Left kidney (tissue), 1 donor: ENCODE measurements at regions not wholly inside any gene's neighbourhood (a gene's known extent, or its start where the extent isn't known, plus 50 kb on each side); places are given as distances from the start of the nearest gene placed in this dataset.

Source experiments
- DNase-seq: peaks from one replicate; pipeline ENCODE4 v3.0.0-alpha.2; 2013

DNA sequence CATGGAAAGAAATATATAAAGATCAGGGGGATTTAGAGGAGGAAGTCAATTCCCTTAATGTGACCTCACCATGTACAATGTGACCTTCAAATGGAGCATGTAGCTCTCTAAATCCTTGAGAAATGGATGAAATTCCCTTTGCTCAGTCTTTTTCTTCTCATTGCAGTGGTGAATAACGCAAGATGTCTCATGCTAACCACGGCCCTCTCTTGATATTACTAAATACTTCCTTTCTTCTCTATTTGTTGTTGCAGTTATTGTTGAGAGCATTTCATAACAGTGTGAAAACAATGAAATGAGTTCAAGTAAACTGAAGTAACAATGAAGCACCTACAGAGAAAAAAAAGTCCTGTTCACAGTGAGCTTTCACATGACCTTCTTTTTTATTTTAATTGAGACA, 55.6 kb downstream of the ZNF281 start:
- DNase-seq: no peak

DNA sequence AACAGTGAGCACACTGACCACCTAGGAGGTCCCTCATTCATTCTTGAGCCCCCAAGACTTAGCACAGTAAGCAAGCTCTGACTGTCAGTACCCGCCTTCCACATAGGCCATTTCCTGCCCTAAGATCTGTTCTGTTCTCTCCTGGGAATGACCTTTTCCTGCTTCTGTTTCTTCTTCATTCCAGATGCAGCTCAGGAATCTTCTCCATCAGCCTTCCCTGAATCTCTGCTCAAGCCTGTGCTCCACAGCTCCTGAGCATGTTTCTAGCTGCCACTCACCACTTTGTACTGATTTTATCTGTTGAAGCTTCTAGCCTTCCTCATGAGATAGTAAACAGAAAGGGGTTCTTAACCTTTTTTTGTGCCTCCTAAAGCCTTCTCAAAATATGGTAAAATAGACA, 56.6 kb downstream of the ZNF281 start:
- no peak for DNase-seq

DNA sequence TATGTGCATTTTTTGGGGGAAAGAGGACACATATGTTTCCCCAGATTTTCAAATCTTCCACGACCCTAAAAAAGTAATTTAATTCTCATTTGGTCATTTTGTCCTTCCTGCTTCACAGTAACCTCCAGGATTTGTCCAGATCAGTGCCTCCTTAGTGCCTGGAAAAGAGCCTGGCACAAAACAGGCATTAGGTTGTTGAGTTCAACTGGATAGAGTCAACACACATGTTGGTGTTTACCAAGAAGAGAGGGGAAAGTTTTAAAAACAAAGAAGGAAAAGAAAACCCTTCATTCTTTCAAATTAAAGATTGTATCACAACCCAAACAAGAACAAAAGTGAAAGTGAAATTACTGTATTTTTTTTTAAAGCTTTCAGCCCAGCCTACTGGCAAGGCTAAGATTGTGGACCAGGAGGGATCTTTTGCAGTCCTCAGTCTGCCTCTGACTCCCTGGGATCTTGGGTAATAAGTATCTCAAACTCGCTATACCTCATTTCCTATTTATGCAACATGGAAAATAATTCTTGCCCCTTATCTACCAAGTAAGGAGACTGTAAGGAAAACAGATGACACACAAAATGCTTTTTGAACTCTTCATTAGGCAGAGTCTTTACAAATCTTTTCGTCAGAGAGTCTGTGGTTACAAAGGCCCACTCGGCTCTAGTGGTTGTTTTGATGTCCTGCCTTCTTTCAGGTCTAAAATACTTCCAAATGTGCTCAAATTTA, 57.8 kb downstream of the ZNF281 start:
- no peak for DNase-seq

DNA sequence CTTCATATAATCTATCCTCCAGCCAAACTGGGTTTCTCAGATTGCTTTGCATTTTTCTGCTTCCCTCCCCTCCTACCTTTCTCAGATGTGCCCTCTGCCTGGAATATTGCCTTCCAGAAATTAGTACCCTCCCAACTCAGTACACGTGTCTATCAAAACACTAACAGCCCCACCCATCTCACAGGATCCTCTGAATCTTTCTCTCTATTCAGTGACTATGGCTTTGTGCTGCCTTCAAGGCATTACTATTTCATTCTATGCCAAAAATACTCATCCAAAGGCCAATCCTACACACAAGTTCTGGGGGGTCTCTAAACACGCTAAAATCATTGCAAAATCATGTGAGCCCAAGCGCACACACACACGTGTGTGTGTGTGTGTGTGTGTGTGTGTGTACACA, 58.4 kb downstream of the ZNF281 start:
- DNase-seq: no peak

DNA sequence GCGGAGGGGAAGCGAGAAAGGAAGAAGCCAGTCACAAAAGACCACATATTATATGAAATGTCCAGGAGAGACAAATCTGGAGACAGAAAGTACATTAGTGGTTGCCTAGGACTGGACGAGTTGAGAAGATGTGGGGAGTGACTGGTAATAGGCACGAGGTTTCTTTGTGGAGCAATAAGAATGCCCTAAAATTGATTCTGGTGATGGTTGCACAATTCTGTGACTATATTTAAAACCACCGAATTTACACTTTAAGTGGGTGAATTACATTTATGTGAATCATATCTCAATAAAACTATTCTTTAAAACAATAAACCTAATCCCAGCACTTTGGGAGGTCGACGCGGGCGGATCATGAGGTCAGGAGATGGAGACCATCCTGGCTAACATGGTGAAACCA, 63.1 kb downstream of the ZNF281 start:
- no peak for DNase-seq

DNA sequence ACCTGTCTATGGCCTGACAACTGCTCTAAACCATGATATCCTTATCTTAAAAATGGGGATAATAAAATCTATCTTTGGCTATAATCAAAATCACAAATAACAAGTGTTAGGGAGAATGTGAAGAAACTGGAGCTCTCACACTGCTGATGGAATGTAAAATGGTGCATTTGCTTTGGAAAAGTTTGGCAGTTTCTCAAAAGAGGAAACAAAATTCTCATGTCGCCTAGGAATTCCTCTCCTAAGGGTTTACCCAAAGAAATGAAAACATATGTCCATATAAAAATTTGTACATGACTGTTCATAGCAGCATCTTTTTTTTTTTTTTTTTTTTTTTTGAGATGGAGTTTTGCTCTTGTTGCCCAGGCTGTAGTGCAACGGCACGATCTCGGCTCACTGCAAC, 64.3 kb downstream of the ZNF281 start:
- DNase-seq: no peak

DNA sequence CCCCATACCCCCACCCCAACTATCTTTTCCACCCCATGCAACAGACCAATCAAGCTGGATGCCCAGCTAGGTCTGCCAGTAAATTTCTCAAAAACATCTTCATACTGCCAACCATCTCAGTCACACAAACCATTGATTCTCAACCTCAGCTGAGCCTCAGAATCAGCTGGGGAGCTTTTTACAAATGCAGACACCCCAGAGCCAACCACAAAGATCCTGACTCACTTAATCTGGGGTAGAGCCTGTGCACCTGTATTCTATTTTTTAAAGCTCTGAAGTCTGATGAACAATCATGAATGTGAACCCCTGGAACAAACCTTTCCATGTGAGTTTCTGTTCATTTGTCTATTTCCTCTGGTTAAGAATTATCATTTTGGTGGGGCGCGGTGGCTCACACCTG, 66.0 kb downstream of the ZNF281 start:
- no peak for DNase-seq

DNA sequence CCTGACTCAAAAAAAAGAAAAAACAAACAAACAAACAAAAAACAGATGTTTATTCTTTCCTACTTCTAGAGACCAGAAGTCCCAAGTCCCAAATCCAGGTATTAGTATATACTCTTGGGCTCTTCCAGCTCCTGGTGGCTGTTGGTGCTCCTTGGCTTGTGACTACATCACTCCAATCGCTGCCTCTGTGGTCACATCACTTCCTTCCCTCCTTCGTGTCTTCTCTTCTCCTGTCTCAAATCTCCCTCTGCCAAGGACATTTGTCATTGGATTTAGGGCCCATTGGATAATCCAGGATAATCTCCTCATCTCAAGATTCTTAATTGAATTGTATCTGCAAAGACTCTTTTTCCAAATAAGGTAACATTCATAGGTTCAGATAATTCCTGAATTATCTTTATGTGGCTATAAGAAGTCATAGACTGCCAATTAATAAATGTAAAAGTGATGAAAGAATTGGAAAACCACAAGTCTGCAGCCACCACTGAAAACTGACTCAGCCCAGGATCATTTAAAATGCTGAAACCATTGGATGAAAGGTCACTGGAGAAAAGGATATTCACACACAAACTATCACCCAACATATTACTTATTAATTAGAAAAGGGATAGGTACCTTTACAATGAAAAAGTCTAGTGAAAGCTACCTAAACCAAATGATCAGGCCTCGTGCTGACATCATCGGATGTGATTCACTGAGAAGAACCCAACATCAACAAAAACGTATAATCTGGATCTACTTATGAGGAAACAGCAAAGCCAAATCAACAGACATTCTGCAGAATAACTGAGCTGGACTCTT, 67.1 kb downstream of the ZNF281 start:
- no peak for DNase-seq

DNA sequence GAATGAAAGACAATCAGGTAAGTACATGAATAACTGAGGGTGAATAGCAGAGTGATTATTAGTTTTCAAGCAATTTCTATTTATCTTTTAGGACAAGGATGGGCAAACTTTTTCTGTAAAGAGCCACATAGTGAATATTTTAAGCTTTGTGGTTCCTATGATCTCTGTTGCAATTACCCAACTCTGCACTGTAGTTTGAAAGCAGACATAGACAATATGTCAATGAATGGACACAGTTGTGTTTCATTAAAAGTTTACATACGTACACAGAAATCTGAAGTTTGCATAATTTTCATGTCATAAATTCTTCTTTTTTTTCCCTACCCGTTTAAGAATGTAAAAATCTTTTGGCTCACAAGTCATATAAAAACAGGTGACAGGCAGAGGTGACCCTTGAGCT, 71.4 kb downstream of the ZNF281 start:
- DNase-seq: no peak

DNA sequence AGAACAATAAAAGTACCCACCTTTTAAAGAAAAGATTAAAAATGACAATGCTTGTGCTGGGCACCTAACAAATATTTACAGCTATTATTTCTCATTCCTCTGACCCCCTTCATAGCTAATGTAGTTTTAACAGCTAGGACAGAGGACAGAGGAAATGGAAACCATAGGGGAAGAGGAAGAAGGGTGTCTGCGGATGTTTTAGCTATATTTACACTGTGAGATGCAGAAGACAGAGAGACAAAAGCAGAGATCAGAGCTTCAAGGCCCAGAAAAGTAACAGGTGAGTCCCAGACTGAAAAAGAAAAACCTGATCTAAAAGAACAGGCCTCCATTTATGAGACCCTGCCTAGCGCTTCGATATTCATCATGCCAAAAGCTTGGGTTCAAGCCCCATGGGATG, 72.0 kb downstream of the ZNF281 start:
- no peak for DNase-seq

DNA sequence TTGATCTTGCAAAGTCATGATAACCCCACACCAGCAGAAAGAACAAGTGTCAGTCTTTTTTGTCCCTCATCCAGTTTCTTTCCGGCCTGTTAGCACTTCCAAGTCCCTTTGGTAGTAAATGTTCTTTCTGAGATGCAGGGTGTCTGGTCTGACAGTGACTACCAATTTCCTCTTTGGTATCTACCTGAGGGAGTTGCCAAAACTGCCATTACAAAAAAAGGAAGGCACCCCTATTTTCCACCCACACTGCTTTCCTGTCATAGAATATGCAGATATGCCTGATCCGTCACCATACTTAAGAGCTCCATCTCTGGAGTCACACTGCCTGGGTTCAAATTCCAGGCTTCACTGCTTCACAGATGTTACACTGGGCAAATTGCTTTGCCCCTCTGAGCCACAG, 72.4 kb downstream of the ZNF281 start:
- DNase-seq: no peak

DNA sequence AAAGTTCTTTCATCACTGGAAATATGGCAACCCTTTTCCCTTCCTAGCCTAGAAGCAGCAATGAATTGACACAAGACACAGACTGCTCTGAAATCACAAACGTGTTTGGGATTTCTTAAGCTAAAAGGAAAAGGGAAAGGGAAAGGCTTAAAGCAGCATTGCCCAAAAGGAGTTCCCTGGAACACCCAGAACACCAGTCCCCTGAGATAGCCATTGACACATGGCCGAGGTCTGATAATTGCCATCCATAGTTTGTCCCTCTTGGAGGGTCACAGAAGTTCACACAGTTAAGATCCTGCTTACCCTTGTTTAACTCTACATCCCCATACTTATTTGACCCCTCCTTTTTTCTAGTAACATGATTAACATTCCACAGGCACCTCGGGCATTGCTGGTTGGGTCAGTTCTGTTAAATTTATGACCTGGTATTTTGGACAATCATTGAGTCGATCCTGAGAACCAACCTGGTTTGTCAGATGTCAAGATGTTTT, 72.9 kb downstream of the ZNF281 start:
- no peak for DNase-seq

DNA sequence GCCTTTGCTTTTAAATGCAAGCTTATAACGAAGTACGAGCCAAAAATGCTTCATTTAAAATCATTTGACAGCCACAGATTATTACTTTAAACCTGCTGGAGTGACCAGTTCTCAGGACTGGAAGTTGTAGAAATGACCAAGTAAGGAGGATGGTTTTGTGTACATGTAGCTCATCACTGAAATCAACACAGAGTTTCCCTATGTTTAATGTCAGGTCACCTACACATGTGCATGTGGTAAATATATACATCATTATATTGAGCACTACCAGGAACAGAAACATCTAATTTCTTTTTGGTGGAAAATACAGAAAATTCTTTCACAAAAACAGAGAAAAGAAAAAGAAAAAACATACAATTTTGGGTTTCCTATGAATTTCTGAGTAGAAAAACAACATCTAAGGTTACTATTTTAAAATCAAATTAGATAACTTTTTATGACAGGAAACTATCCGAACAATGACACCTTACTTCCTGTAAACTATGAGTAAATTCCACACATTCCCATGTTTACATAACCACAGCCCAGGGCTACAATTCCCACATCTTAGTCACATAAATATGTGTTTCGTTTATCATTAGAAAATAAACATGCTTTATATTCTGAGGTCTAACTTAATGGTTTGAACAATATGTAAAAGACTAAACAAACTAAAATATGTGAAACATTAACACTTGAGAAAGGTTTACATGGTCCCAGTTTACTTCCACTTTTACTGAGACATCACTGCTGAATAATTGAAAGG, 73.6 kb downstream of the ZNF281 start:
- no peak for DNase-seq

DNA sequence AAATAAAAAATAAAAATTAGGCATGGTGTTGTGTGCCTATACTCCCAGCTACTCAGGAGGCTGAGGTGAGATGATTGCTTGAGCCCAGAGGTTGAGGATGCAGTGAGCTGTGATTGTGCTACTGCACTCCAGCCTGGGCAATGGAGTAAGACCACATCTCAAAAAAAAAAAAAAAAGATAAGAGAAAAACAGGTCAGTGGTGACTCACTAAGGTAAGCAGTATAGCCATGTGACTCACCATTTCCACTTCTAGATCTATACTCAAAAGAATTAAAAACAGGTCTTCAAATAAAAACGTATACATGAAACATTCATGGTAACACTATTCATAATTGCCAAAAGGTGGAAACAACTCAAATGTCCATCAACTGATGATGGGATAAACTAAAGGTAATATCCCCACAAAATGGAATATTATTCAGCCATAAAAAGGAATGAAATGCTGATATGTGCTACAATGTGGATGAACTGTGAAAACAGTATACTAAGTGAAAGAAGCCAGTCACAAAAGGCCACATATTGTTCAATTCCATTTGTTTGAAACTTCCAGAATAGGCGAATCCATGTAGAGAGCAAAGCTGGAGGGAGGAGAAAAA, 75.1 kb downstream of the ZNF281 start:
- DNase-seq: no peak

DNA sequence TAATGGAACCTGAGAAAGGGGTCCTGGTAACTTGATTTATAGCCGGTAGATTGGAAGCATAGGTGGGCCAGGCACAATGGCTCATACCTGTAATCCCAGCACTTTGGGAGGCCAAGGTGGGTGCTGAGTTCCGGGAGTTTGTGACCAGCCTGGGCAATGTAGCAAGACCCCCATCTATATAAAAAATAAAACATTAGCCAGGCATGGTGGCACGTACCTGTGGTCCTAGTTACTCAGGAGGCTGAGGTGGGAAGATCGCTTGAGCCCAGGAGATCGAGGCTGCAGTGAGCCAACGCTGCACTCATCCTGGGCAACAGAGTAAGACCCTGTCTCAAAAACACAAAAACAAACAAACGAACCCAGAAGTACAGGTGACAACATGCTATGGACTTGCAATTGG, 76.5 kb downstream of the ZNF281 start:
- no peak for DNase-seq

DNA sequence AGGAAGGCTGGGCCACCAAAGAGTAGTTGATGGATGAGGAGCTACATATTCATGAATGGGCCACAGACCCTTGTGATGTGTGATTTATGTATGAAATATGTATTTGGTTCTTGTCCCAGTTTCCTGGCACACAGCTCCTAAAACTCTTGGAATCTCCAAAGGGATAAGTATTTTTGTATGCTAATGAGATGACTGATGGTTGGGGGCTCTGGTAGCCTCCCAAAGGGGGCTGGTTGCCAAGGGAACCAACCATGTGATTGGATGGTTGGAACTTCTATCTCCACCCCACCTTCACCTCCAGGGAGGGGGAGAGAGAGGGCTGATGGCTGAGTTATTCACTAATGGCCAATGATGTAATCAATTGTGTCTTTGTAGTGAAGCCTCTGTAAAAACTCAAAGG, 77.1 kb downstream of the ZNF281 start:
- no peak for DNase-seq

DNA sequence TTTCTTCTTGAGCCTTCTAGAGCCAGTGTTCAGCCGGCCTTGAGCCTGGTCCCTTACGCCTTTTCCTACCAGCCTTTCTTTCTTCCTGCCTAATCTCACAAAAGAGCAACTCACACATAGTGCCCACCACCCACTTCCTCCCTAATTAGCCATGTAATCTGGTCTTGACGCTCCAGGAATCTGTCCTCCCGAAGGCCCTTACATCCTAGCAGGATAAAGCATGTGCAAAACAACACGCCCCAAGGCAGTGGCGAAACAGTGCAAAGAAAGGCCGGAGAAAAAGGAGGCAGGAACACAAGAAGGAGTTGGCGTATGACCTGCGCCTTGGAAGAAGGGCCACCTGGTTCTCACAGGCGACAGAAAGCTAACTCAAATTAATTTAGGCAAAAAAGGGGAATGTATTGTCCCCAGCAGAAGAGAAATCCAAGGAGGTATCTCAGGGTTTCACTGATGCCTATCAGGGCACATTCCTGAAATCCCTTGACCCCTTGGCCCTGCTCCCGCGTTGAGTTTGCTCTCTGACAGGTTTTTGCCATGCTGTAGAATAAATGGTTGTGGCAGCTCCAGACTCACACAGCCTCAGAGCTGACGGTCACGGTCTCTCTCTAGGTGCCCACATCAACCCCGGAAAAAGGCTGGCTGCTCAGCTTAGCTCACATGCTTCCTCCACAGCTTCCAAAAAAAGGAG, 79.0 kb downstream of the ZNF281 start:
- DNase-seq: no peak

DNA sequence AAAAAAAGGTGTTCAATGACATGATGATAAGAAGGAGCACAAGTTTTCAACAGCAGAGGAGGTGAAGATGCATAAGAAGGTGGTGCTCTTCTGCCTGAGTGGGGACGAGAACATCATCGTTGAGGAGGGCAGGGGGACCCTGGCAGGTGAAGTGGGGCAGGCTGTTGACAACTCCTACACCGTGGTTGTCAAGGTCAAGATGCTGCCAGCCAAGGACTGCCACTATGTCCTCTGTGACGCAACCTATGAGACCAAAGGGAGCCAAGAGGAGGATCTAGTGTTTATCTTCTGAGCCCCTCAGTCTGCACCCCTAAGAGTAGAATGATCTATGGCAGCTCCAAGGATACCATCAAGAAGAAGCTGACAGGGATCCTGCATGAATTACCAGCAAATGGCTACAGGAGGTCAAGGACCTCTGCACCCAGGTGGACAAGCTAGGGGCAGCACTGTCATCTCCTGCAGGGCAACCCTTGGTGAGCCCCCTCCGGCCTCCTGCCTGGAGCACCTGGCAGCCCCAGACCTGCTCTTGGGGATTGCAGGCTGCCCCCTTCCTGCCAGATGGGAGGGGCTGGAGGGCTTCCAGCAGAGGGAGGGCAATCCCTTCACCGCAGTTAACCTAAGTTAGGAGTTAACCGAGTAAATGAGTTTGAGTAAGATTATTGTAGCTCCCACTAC, 80.5 kb downstream of the ZNF281 start:
- no peak for DNase-seq

DNA sequence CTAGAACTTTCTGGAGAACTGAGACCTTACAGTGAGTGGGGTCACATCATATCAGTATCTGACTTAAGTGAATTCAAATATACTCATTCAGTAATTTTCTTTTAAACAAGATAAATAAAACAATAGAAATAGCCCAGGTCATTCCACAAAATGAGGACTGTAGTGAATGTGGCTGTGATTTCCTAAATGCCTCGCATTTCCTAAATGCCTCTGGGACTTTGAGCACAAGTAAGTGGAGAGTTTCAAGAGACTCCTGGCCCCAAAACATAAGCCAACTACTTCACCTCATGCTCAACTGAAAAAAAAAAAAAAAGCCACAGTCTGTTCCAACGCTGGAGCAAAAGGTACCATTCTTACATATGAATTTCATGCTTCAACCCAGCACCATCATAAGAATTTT, 81.5 kb downstream of the ZNF281 start:
- no peak for DNase-seq

DNA sequence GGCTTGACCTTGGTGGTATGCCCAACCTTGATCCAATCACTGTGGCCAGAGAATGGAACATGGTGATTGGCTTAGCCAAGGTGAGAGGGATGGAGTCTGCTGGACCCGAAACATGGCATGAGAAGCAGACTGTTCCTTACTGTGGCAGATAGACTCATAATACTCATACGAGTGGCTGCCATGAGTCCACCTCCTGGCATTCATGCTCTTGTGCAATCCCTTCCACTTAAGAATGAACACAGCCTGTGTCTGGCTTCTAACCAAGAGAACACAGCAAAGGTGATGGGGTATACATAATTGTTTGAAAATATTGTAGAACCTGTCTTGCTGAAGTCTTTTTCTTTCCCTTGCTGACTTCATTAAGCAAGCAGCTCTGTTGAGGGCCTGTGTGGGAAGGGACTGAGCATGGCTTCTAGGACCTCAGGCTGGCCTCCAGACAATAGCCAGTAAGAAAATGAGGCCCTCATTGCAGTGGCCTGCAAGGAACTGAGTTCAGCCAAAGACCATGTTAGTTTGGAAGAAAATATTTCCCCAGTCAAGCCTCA, 85.9 kb downstream of the ZNF281 start:
- no peak for DNase-seq

DNA sequence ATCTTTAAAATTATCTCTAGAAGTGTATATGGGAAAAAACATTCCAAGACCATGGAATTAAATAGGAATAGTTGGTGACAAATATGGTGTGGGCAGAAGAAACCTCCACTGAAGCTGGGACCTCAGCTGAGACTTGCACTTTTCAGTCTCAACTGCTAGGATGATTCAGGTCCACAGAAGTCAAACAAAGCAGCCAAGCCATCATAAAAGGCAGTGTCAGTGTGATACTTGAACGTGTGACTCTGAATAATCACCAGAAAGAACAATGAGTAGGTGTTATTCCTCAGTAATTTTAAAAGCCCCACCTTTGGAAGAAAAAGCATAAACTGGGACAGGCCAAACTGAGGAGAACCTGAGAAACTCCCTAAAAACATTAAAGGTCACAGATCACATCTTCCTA, 90.7 kb downstream of the ZNF281 start:
- DNase-seq: no peak
